ENCODE measurements at regions not wholly inside any gene's neighbourhood (a gene's known extent, or its start where the extent isn't known, plus 50 kb on each side); places are given as distances from the start of the nearest gene placed in this dataset.

- Histone ChIP-seq H3K9me3 (no peaks in the 10 kb centered on the region), H3K4me1 (ENCODE audit: control insufficient read depth in 1 of 2, extremely low read depth in 1 of 2, insufficient read depth in 2 of 2, low read length in 2 of 2) (no peaks in the 10 kb centered on the region), H3K36me3 (ENCODE audit: control insufficient read depth in 2 of 2, extremely low read depth in 1 of 2, insufficient read depth in 1 of 2, low read length in 1 of 2) (no peaks in the 10 kb centered on the region), H3K4me3 (ENCODE audit: control insufficient read depth in 1 of 2, extremely low read depth in 1 of 2, low read length in 1 of 2) (no peak overlapping the region), H3K27me3 (replicated peaks in 1 of 2; ENCODE audit: control insufficient read depth in 2 of 2, extremely low read depth in 1 of 2, insufficient read depth in 2 of 2, low read length in 1 of 2) (peaks cover 0 to 5% of the 10 kb centered on the region in 2 experiments), H3K27ac (ENCODE audit: low read length) (no peak overlapping the region)
- DNase-seq (no peak), ATAC-seq (replicated peaks in 1 of 4) (no peak)
- Mint-ChIP-seq H3K27me3 (no peaks in the 10 kb centered on the region), H3K9me3 (peaks cover 15 to 33% (median 20%) of the 10 kb centered on the region in 3 donors), H3K4me1 (no peaks in the 10 kb centered on the region), H3K36me3 (no peaks in the 10 kb centered on the region), H3K27ac (no peak overlapping the region), H3K4me3 (no peak overlapping the region)
- ChIA-PET CTCF (no interaction called here), POLR2A (no interaction called here)
- WGBS (ENCODE audit: insufficient coverage): 75% methylated on average over 2 of the region's 5 CpGs
These were observed 218.2 kb downstream of the ZNF248 start for GRCh38 chr10:37639200-37639599.

GRCh38 chr10:37638569-37638968, 218.8 kb downstream of the ZNF248 start:
- Histone ChIP-seq H3K4me3 (ENCODE audit: control insufficient read depth in 1 of 2, extremely low read depth in 1 of 2, low read length in 1 of 2) (no peak overlapping the region), H3K27me3 (replicated peaks in 1 of 2; ENCODE audit: control insufficient read depth in 2 of 2, extremely low read depth in 1 of 2, insufficient read depth in 2 of 2, low read length in 1 of 2) (peaks cover 0 to 5% of the 10 kb centered on the region in 2 experiments), H3K36me3 (ENCODE audit: control insufficient read depth in 2 of 2, extremely low read depth in 1 of 2, insufficient read depth in 1 of 2, low read length in 1 of 2) (no peaks in the 10 kb centered on the region), H3K27ac (ENCODE audit: low read length) (no peak overlapping the region), H3K4me1 (ENCODE audit: control insufficient read depth in 1 of 2, extremely low read depth in 1 of 2, insufficient read depth in 2 of 2, low read length in 2 of 2) (no peaks in the 10 kb centered on the region), H3K9me3 (no peaks in the 10 kb centered on the region)
- Mint-ChIP-seq H3K4me1 (no peaks in the 10 kb centered on the region), H3K27me3 (no peaks in the 10 kb centered on the region), H3K4me3 (no peak overlapping the region), H3K27ac (no peak overlapping the region), H3K9me3 (peaks cover 19 to 31% (median 20%) of the 10 kb centered on the region in 3 donors), H3K36me3 (no peaks in the 10 kb centered on the region)
- ATAC-seq (replicated peaks in 1 of 4): no peak
- no peak for DNase-seq
- WGBS (ENCODE audit: insufficient coverage): 73% methylated on average over 1 of the region's 1 CpG
- ChIA-PET CTCF (no interaction called here), POLR2A (no interaction called here)

- H3K9me3 ChIP-seq: no peaks in the 10 kb centered on the region
- ChIA-PET POLR2A (no interaction called here), CTCF (no interaction called here)
- Mint-ChIP-seq H3K4me1 (no peaks in the 10 kb centered on the region), H3K36me3 (no peaks in the 10 kb centered on the region), H3K27ac (no peak overlapping the region), H3K4me3 (no peak overlapping the region), H3K27me3 (no peaks in the 10 kb centered on the region), H3K9me3 (peaks cover 31 to 35% (median 33%) of the 10 kb centered on the region in 3 donors)
- 88% methylated on average over 20 of the region's 20 CpGs for WGBS (ENCODE audit: insufficient coverage)
- H3K4me3 ChIP-seq (ENCODE audit: control insufficient read depth in 1 of 2, extremely low read depth in 1 of 2, low read length in 1 of 2): no peak overlapping the region
- DNase-seq (no peak), ATAC-seq (replicated peaks in 1 of 4) (no peak)
- no peaks in the 10 kb centered on the region for H3K4me1 ChIP-seq (ENCODE audit: control insufficient read depth in 1 of 2, extremely low read depth in 1 of 2, insufficient read depth in 2 of 2, low read length in 2 of 2)
- no peaks in the 10 kb centered on the region for H3K36me3 ChIP-seq (ENCODE audit: control insufficient read depth in 2 of 2, extremely low read depth in 1 of 2, insufficient read depth in 1 of 2, low read length in 1 of 2)
- H3K27me3 ChIP-seq (replicated peaks in 1 of 2; ENCODE audit: control insufficient read depth in 2 of 2, extremely low read depth in 1 of 2, insufficient read depth in 2 of 2, low read length in 1 of 2): peaks cover 0 to 5% of the 10 kb centered on the region in 2 experiments
- no peak overlapping the region for H3K27ac ChIP-seq (ENCODE audit: low read length)
These were observed 223.0 kb downstream of the ZNF248 start for GRCh38 chr10:37634351-37634880.

- no CpG with 5 or more reads among the region's 2 CpGs for WGBS (ENCODE audit: insufficient coverage)
These were observed 224.8 kb downstream of the ZNF248 start for GRCh38 chr10:37632641-37633040.

GRCh38 chr10:37623506-37623905, 233.9 kb downstream of the ZNF248 start:
- POLR2A ChIA-PET: no interaction called here
- Histone ChIP-seq H3K4me1 (ENCODE audit: control insufficient read depth in 1 of 2, extremely low read depth in 1 of 2, insufficient read depth in 2 of 2, low read length in 2 of 2) (no peaks in the 10 kb centered on the region), H3K36me3 (ENCODE audit: control insufficient read depth in 2 of 2, extremely low read depth in 1 of 2, insufficient read depth in 1 of 2, low read length in 1 of 2) (no peaks in the 10 kb centered on the region), H3K27ac (ENCODE audit: low read length) (no peak overlapping the region), H3K27me3 (replicated peaks in 1 of 2; ENCODE audit: control insufficient read depth in 2 of 2, extremely low read depth in 1 of 2, insufficient read depth in 2 of 2, low read length in 1 of 2) (no peaks in the 10 kb centered on the region), H3K4me3 (ENCODE audit: control insufficient read depth in 1 of 2, extremely low read depth in 1 of 2, low read length in 1 of 2) (no peak overlapping the region), H3K9me3 (no peaks in the 10 kb centered on the region)
- no CpG with 5 or more reads among the region's 5 CpGs for WGBS (ENCODE audit: insufficient coverage)
- H3K27ac Mint-ChIP-seq: no peak overlapping the region
- ATAC-seq (replicated peaks in 1 of 4): no peak
- no peaks in the 10 kb centered on the region for H3K27me3 Mint-ChIP-seq
- H3K4me3 Mint-ChIP-seq: no peak overlapping the region
- H3K9me3 Mint-ChIP-seq: peaks cover 13 to 31% (median 28%) of the 10 kb centered on the region in 3 donors
- DNase-seq: no peak
- CTCF ChIA-PET: no interaction called here
- no peaks in the 10 kb centered on the region for H3K36me3 Mint-ChIP-seq
- H3K4me1 Mint-ChIP-seq: no peaks in the 10 kb centered on the region

More at GRCh38 chr10:37632641-37633040, 224.8 kb downstream of the ZNF248 start:
- Mint-ChIP-seq H3K4me1 (no peaks in the 10 kb centered on the region), H3K36me3 (no peaks in the 10 kb centered on the region), H3K27ac (no peak overlapping the region), H3K4me3 (no peak overlapping the region), H3K9me3 (peaks cover 25 to 33% (median 30%) of the 10 kb centered on the region in 3 donors), H3K27me3 (no peaks in the 10 kb centered on the region)
- no peak overlapping the region for H3K4me3 ChIP-seq (ENCODE audit: control insufficient read depth in 1 of 2, extremely low read depth in 1 of 2, low read length in 1 of 2)
- no peaks in the 10 kb centered on the region for H3K4me1 ChIP-seq (ENCODE audit: control insufficient read depth in 1 of 2, extremely low read depth in 1 of 2, insufficient read depth in 2 of 2, low read length in 2 of 2)
- H3K36me3 ChIP-seq (ENCODE audit: control insufficient read depth in 2 of 2, extremely low read depth in 1 of 2, insufficient read depth in 1 of 2, low read length in 1 of 2): no peaks in the 10 kb centered on the region
- POLR2A ChIA-PET: no interaction called here
- peaks cover 0 to 5% of the 10 kb centered on the region in 2 experiments for H3K27me3 ChIP-seq (replicated peaks in 1 of 2; ENCODE audit: control insufficient read depth in 2 of 2, extremely low read depth in 1 of 2, insufficient read depth in 2 of 2, low read length in 1 of 2)
- ATAC-seq (replicated peaks in 1 of 4) (no peak), DNase-seq (no peak)
- CTCF ChIA-PET: no interaction called here
- H3K27ac ChIP-seq (ENCODE audit: low read length): no peak overlapping the region
- H3K9me3 ChIP-seq: no peaks in the 10 kb centered on the region

GRCh38 chr10:37619336-37619735, 238.1 kb downstream of the ZNF248 start:
- Mint-ChIP-seq H3K36me3 (no peaks in the 10 kb centered on the region), H3K4me3 (no peak overlapping the region), H3K27ac (no peak overlapping the region), H3K9me3 (peaks cover 19 to 27% (median 23%) of the 10 kb centered on the region in 3 donors), H3K4me1 (no peaks in the 10 kb centered on the region), H3K27me3 (no peaks in the 10 kb centered on the region)
- no peaks in the 10 kb centered on the region for H3K27me3 ChIP-seq (replicated peaks in 1 of 2; ENCODE audit: control insufficient read depth in 2 of 2, extremely low read depth in 1 of 2, insufficient read depth in 2 of 2, low read length in 1 of 2)
- CTCF ChIA-PET: no interaction called here
- no peaks in the 10 kb centered on the region for H3K9me3 ChIP-seq
- POLR2A ChIA-PET: no interaction called here
- DNase-seq (no peak), ATAC-seq (replicated peaks in 1 of 4) (no peak)
- no peaks in the 10 kb centered on the region for H3K36me3 ChIP-seq (ENCODE audit: control insufficient read depth in 2 of 2, extremely low read depth in 1 of 2, insufficient read depth in 1 of 2, low read length in 1 of 2)
- 67% methylated on average over 1 of the region's 3 CpGs for WGBS (ENCODE audit: insufficient coverage)
- no peak overlapping the region for H3K27ac ChIP-seq (ENCODE audit: low read length)
- H3K4me3 ChIP-seq (ENCODE audit: control insufficient read depth in 1 of 2, extremely low read depth in 1 of 2, low read length in 1 of 2): no peak overlapping the region
- H3K4me1 ChIP-seq (ENCODE audit: control insufficient read depth in 1 of 2, extremely low read depth in 1 of 2, insufficient read depth in 2 of 2, low read length in 2 of 2): no peaks in the 10 kb centered on the region

- WGBS (ENCODE audit: insufficient coverage): 94% methylated on average over 4 of the region's 6 CpGs
- Histone ChIP-seq H3K27ac (ENCODE audit: low read length) (no peak overlapping the region), H3K36me3 (ENCODE audit: control insufficient read depth in 2 of 2, extremely low read depth in 1 of 2, insufficient read depth in 1 of 2, low read length in 1 of 2) (no peaks in the 10 kb centered on the region), H3K9me3 (no peaks in the 10 kb centered on the region), H3K27me3 (replicated peaks in 1 of 2; ENCODE audit: control insufficient read depth in 2 of 2, extremely low read depth in 1 of 2, insufficient read depth in 2 of 2, low read length in 1 of 2) (no peaks in the 10 kb centered on the region), H3K4me3 (ENCODE audit: control insufficient read depth in 1 of 2, extremely low read depth in 1 of 2, low read length in 1 of 2) (no peak overlapping the region), H3K4me1 (ENCODE audit: control insufficient read depth in 1 of 2, extremely low read depth in 1 of 2, insufficient read depth in 2 of 2, low read length in 2 of 2) (no peaks in the 10 kb centered on the region)
- ChIA-PET CTCF (no interaction called here), POLR2A (no interaction called here)
- H3K27me3 Mint-ChIP-seq: no peaks in the 10 kb centered on the region
- no peak overlapping the region for H3K27ac Mint-ChIP-seq
- no peak overlapping the region for H3K4me3 Mint-ChIP-seq
- no peak for ATAC-seq (replicated peaks in 1 of 4)
- peaks cover 7 to 22% (median 11%) of the 10 kb centered on the region in 3 donors for H3K9me3 Mint-ChIP-seq
- no peak for DNase-seq
- no peaks in the 10 kb centered on the region for H3K36me3 Mint-ChIP-seq
- no peaks in the 10 kb centered on the region for H3K4me1 Mint-ChIP-seq
These were observed 269.1 kb downstream of the ZNF248 start for GRCh38 chr10:37588299-37588698.
